ENCODE measurements at regions not wholly inside any gene's neighbourhood (a gene's known extent, or its start where the extent isn't known, plus 50 kb on each side); places are given as distances from the start of the nearest gene placed in this dataset.

GRCh38 chr13:85373322-85373721 lies 425.9 kb downstream of the SLITRK6 start:
- H3K4me1 ChIP-seq (ENCODE audit: control insufficient read depth, insufficient read depth, low read length): no peaks in the 10 kb centered on the region
- no CpG with 5 or more reads among the region's 3 CpGs for WGBS, 2 experiments (ENCODE audit: extremely low coverage in 2 of 2, insufficient read length in 1 of 2)
- H2BK5ac ChIP-seq (ENCODE audit: low read depth, low read length, poor library complexity, severe bottlenecking): no peak overlapping the region
- TF ChIP-seq FOS (IDR thresholded peaks at IDR 0.05; ENCODE audit: low read depth, low read length) (no peak), POLR2A (IDR thresholded peaks at IDR 0.05; ENCODE audit: low read depth, low read length) (no peak), CTCF (conservative IDR thresholded peaks at IDR 0.05; ENCODE audit: low read depth, low read length) (no peak)
- no peak overlapping the region for H2AK5ac ChIP-seq (ENCODE audit: low read depth, low read length)
- CTCF ChIA-PET: no interaction called here
- H2AFZ ChIP-seq (replicated peaks; ENCODE audit: low read length, poor library complexity): no peak overlapping the region
- no peak overlapping the region for H3K4ac ChIP-seq (ENCODE audit: low read depth, low read length)
- H4K91ac ChIP-seq (ENCODE audit: insufficient read depth, low read depth, low read length): no peak overlapping the region
- POLR2A ChIA-PET (ENCODE audit: unreplicated experiment): no interaction called here
- H3K18ac ChIP-seq (ENCODE audit: low read depth, low read length): no peak overlapping the region
- H4K5ac ChIP-seq (ENCODE audit: low read depth, low read length): no peak overlapping the region
- H3K9me3 ChIP-seq (ENCODE audit: control insufficient read depth, insufficient read depth, low read length): no peaks in the 10 kb centered on the region
- H3K14ac ChIP-seq (replicated peaks; ENCODE audit: low read depth, low read length): no peak overlapping the region
- no peak overlapping the region for H4K8ac ChIP-seq (ENCODE audit: low read depth in 2 of 2, low read length in 2 of 2)
- no peak overlapping the region for H3K27ac ChIP-seq (ENCODE audit: insufficient read depth, low read length)
- H2AK9ac ChIP-seq (replicated peaks; ENCODE audit: low read depth, low read length, poor library complexity): no peak overlapping the region
- H2BK20ac ChIP-seq (ENCODE audit: low read depth, low read length): no peak overlapping the region
- ATAC-seq (ENCODE audit: low read depth) (no peak), DNase-seq (no peak)
- no peak overlapping the region for H3K56ac ChIP-seq (ENCODE audit: extremely low read depth, insufficient read depth, low read length)
- no peaks in the 10 kb centered on the region for H3K36me3 ChIP-seq (ENCODE audit: control insufficient read depth, insufficient read depth, low read length)
- no peaks in the 10 kb centered on the region for H4K20me1 ChIP-seq (ENCODE audit: insufficient read depth, low read length)
- H2BK15ac ChIP-seq (ENCODE audit: low read depth, low read length): no peak overlapping the region
- dilution Hi-C loops (cut with HindIII; ENCODE audit: low sequenced_read_pairs, unreplicated experiment) (no loop called here), in situ Hi-C loops (cut with MboI; ENCODE audit: low sequenced_read_pairs) (no loop called here), intact Hi-C loops (cut with micrococcal nuclease) (no loop called here)
- H3K79me1 ChIP-seq (ENCODE audit: low read depth in 1 of 2, low read length in 2 of 2): no peaks in the 10 kb centered on the region
- H3K4me2 ChIP-seq (ENCODE audit: low read depth, low read length): no peak overlapping the region
- no peak overlapping the region for H2BK120ac ChIP-seq (ENCODE audit: low read depth, low read length)
- no peaks in the 10 kb centered on the region for H3K27me3 ChIP-seq (ENCODE audit: control insufficient read depth, insufficient read depth, low read length)
- no peak overlapping the region for H3K9ac ChIP-seq (ENCODE audit: low read depth, low read length)
- BruUV-seq (replicated peaks): no TSS peak
- H3K23ac ChIP-seq (ENCODE audit: low read depth, low read length): no peak overlapping the region
- H3K4me3 ChIP-seq (ENCODE audit: insufficient read depth, low read depth, low read length): no peak overlapping the region
- H3K9me1 ChIP-seq (ENCODE audit: insufficient read depth, low read length): no peaks in the 10 kb centered on the region

All from IMR-90 (cell line).